ENCODE measurements at regions not wholly inside any gene's neighbourhood (a gene's known extent, or its start where the extent isn't known, plus 50 kb on each side); places are given as distances from the start of the nearest gene placed in this dataset.

DNA sequence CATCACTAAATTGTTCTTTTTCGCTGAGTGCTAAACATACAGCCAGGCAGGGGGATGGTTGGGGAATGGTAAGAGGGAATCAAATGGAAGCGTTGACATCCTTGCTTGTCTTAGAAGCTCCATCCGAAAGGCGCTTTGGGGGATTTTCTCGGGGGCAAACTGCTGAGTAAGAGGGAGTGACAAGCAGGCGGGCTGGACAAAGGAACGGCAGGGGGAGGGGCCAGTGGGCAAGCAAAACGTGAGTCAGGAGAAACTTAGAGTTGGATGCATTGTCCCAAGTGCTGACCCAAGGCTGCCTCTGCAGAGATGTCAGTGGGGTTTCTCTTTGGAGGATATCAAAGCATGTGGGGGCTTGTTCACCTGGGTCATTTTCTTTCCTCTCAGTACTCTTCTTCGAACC lies 480.5 kb downstream of the VRK1 start:
- H3K4me2 ChIP-seq (ENCODE audit: low read depth, low read length): no peak overlapping the region
- WGBS, 2 experiments (ENCODE audit: extremely low coverage in 2 of 2, insufficient read length in 1 of 2): no CpG with 5 or more reads among the region's 9 CpGs

More for the DNA sequence above, 480.5 kb downstream of the VRK1 start:
- H2AK5ac ChIP-seq (ENCODE audit: low read depth, low read length): no peak overlapping the region
- ATAC-seq (ENCODE audit: low read depth) (no peak), DNase-seq (no peak)
- no peak overlapping the region for H2AFZ ChIP-seq (replicated peaks; ENCODE audit: low read length, poor library complexity)
- H2BK5ac ChIP-seq (ENCODE audit: low read depth, low read length, poor library complexity, severe bottlenecking): no peak overlapping the region
- no peak overlapping the region for H2BK20ac ChIP-seq (ENCODE audit: low read depth, low read length)
- H3K27me3 ChIP-seq (ENCODE audit: control insufficient read depth, insufficient read depth, low read length): no peaks in the 10 kb centered on the region
- H3K56ac ChIP-seq (ENCODE audit: extremely low read depth, insufficient read depth, low read length): no peak overlapping the region
- ChIA-PET CTCF (no interaction called here), POLR2A (ENCODE audit: unreplicated experiment) (no interaction called here)
- H3K4ac ChIP-seq (ENCODE audit: low read depth, low read length): no peak overlapping the region
- no peak overlapping the region for H2BK120ac ChIP-seq (ENCODE audit: low read depth, low read length)
- H4K20me1 ChIP-seq (ENCODE audit: insufficient read depth, low read length): no peaks in the 10 kb centered on the region
- intact Hi-C loops (cut with micrococcal nuclease) (no loop called here), dilution Hi-C loops (cut with HindIII; ENCODE audit: low sequenced_read_pairs, unreplicated experiment) (no loop called here), in situ Hi-C loops (cut with MboI; ENCODE audit: low sequenced_read_pairs) (no loop called here)
- H4K91ac ChIP-seq (ENCODE audit: insufficient read depth, low read depth, low read length): no peak overlapping the region
- no peak overlapping the region for H3K14ac ChIP-seq (replicated peaks; ENCODE audit: low read depth, low read length)
- H3K9ac ChIP-seq (ENCODE audit: low read depth, low read length): no peak overlapping the region
- H3K9me3 ChIP-seq (ENCODE audit: control insufficient read depth, insufficient read depth, low read length): peaks cover 33% of the 10 kb centered on the region
- no peak overlapping the region for H3K27ac ChIP-seq (ENCODE audit: insufficient read depth, low read length)
- H3K79me1 ChIP-seq (ENCODE audit: low read depth in 1 of 2, low read length in 2 of 2): no peaks in the 10 kb centered on the region
- no peak overlapping the region for H3K18ac ChIP-seq (ENCODE audit: low read depth, low read length)
- TF ChIP-seq, protein P1, sequence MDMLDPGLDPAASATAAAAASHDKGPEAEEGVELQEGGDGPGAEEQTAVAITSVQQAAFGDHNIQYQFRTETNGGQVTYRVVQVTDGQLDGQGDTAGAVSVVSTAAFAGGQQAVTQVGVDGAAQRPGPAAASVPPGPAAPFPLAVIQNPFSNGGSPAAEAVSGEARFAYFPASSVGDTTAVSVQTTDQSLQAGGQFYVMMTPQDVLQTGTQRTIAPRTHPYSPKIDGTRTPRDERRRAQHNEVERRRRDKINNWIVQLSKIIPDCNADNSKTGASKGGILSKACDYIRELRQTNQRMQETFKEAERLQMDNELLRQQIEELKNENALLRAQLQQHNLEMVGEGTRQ (IDR thresholded peaks at IDR 0.05; ENCODE audit: low read depth, low read length): no peak
- TF ChIP-seq BHLHE40 (IDR thresholded peaks at IDR 0.05; ENCODE audit: low read depth, low read length) (no peak), RFX5 (IDR thresholded peaks at IDR 0.05; ENCODE audit: low read depth, low read length) (no peak), FOS (IDR thresholded peaks at IDR 0.05; ENCODE audit: low read depth, low read length) (no peak), RCOR1 (IDR thresholded peaks at IDR 0.05; ENCODE audit: insufficient replicate concordance, low read length) (no peak), MAZ (IDR thresholded peaks at IDR 0.05; ENCODE audit: borderline replicate concordance, low read depth, low read length) (no peak), NFE2L2 (IDR thresholded peaks at IDR 0.05; ENCODE audit: low read depth, low read length) (no peak)
- no peak overlapping the region for H3K23ac ChIP-seq (ENCODE audit: low read depth, low read length)
- BruUV-seq (replicated peaks): no TSS peak
- H3K36me3 ChIP-seq (ENCODE audit: control insufficient read depth, insufficient read depth, low read length): no peaks in the 10 kb centered on the region
- H3K4me3 ChIP-seq (ENCODE audit: insufficient read depth, low read depth, low read length): no peak overlapping the region
- no peaks in the 10 kb centered on the region for H3K4me1 ChIP-seq (ENCODE audit: control insufficient read depth, insufficient read depth, low read length)
- no peak overlapping the region for H4K8ac ChIP-seq (ENCODE audit: low read depth in 2 of 2, low read length in 2 of 2)
- no peaks in the 10 kb centered on the region for H3K9me1 ChIP-seq (ENCODE audit: insufficient read depth, low read length)
- H2AK9ac ChIP-seq (replicated peaks; ENCODE audit: low read depth, low read length, poor library complexity): no peak overlapping the region
- no peak overlapping the region for H2BK15ac ChIP-seq (ENCODE audit: low read depth, low read length)
- H4K5ac ChIP-seq (ENCODE audit: low read depth, low read length): no peak overlapping the region

Measured in IMR-90 (cell line).